HG02623 (cell line): ENCODE measurements at regions not wholly inside any gene's neighbourhood (a gene's known extent, or its start where the extent isn't known, plus 50 kb on each side); places are given as distances from the start of the nearest gene placed in this dataset.

Experiments used
- ATAC-seq: cut with Tn5 transposase; IDR thresholded peaks from one replicate; pipeline ENCODE4 v1.9.1; 2021; ENCODE audit warnings: moderate library complexity; ENCODE audit not compliant: unreplicated experiment

- no peak for ATAC-seq
These were observed 64.6 kb upstream of the PIM1 start for GRCh38 chr6:37105148-37106050.

DNA sequence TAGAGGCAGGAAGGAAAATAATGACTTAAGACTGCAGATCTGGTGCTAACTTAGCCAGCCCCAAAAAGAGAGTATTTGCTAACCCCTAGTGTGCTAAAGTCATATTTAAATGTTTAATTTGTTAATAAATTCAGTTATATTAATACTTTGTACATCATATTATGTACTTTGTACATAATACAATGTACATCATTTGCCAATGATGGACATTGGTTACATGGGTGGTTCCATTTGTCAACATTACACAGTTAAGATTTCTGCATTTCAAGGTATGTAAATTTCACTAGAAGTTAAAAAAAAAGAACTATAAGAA lies 63.9 kb upstream of the PIM1 start:
- no peak for ATAC-seq

- ATAC-seq, result no peak
These were observed 63.4 kb upstream of the PIM1 start for GRCh38 chr6:37106554-37106953.

DNA sequence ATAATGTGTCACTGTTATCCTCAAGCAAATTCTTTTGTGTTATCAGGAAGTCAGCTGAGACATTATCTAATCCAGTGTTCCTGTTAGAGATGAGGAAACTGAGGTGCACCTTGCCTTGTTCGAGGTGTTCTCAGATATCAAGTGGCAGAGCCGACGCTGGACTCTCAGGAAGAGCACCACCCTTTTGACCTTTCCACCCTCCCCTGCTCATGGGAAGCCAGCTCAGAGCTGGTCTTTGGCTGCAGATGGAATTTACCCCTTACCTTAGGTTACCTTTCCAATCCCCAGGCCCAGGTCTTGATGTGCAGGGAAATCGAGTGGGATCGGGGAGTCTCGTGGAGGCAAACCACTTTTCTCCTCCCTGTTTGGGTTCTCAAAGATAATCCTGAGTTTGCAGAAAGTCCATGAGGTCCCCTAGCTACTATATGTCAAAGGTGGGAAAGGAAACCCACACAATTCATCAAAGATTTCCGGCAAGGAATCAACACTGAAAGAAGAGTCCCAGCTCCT lies 62.9 kb upstream of the PIM1 start:
- no peak for ATAC-seq

DNA sequence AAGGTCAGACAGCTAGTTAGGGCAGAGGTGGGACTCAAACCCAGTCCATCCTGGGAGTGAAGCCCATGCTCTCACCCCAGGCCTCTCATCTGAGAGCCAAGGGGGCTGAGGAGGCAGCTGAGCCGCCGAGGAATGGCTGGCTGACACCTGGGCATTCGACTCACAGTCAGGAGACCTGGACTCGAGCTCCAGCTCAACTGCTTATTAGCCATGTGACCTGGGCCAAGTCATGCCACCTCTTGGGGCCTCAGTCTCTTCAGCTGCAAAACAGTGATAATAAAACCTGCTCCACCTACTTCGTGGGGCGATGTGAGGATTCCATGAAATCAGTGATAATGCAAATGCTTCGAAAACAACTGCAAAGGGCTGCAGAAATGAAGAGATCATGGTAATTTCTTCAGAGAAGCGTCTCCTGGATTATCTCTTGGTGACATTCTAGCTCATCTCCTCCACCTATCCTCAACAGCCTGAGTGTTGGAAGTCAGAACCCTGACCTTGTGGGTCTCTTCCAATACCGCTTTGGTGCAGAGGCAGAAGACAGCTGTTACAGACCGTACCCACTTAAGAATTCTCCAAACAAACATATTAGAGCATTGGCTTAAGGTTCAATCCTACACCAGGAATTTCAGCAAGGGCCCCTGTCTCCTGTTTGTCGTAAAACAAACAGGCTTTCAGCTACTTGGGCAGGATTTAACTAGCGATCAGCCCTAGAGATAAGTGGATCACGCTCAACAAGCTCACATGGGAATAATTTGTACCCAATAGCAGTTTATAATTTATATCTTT lies 60.0 kb upstream of the PIM1 start:
- ATAC-seq, result no peak

DNA sequence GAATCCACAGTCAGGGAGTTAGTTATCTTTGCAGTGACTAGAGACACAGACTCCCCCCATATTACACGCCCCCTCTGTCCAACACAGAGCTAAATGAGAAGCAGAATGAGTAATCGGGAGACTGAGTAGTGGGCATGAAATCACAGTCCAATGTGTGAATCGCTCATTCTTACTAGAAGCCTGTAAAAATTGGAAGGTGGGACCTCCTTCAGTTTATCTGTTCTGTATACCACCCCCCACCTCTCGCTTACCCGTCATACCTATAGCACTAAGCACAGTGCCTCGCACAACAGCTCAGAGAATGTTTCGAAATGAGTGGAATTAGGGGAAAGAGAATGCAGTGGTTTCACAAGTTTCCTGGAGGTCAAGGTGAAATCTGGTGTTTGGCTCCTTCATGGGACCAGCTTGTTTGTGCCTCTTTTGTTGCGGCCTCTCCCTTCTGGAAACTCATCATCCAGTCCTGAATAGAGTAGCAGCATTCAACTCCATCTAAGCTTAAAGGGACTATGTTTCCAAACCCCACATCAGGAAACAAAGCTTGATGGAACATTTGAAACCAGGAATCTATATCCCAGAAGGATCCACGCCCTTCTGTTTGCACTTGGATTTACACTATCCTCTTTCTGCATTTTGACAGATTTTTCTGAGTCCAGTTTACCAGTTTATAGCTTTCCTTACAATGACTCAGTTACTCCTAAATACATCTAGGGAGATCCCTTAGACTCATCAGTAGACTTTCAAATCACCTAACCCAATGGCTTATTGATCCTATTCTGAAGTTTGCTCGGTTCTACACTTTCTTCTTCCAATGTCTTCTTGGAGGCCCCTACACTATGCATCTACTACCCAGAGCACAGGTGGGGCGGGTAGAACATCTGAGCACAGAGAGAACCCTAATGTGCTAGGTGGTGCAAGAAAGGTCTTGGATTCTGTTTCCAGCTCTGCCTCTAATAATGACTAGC lies 59.2 kb upstream of the PIM1 start:
- no peak for ATAC-seq

GRCh38 chr6:37113976-37114375 lies 56.0 kb upstream of the PIM1 start:
- ATAC-seq, result no peak

DNA sequence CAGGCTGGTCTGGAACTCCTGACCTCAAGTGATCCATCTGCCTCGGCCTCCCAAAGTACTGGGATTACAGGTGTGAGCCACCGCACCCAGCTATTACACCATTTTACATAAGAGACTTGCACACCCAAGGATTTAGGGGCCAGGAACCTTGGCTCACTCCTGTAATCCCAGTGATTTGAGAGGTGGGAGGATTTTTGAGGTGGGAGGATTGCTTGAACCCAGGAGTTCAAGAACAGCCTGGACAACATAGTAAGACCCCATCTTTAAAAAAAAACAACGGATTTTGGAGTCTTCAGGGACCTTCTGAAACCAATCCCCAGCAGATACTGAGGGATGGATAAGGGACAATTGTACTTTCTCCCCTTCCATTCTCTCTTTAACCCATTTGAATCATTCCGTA lies 55.3 kb upstream of the PIM1 start:
- no peak for ATAC-seq

DNA sequence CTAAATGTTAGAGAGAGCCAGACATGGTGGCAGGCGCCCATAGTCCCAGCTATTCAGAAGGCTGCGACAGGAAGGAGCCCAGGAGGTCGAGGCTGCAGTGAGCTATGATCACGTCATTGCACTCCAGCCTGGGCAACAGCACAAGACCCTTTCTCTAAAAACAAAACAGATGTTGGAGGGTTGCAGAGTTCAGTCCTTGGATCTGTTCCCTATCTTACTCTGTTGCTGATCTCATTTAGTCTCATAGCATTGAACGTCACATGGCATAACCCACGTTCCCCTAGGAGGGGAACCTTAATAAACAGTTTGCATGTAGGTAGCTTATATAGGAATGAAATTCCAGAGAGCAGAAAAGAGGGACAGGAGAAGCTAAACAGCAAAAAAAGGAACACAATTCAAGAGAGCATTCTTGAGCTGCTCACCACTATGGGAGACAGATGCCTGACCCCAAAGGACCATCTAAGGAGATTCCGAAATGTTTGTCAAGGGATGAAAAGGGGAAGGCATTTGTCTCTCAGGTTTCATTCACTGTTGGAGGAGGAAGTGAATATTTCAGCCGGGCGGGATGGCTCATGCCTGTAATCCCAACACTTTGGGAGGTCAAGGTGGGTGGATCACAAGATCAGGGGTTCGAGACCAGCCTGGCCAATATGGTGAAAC lies 54.6 kb upstream of the PIM1 start:
- no peak for ATAC-seq

GRCh38 chr6:37116326-37116725 lies 53.6 kb upstream of the PIM1 start:
- no peak for ATAC-seq

- no peak for ATAC-seq
These were observed 50.5 kb upstream of the PIM1 start for GRCh38 chr6:37119387-37119886.
